Panc1 (cell line): ENCODE measurements at regions not wholly inside any gene's neighbourhood (a gene's known extent, or its start where the extent isn't known, plus 50 kb on each side); places are given as distances from the start of the nearest gene placed in this dataset.
A peak's percentile ranks its signal among the peaks of the same experiment; 100 is the strongest.

Experiments
- ATAC-seq: fragments of 200-7000 bp; cut with Tn5 transposase; 2 replicates; pipeline ENCODE4 v1.9.1; 2020; ENCODE audit warnings: mild to moderate bottlenecking, moderate library complexity
- BruUV-seq: library from RNA; stranded (reverse); fragments of 400-500 nt; replicated peaks from 2 replicates; lab custom pipeline; 2021; lab: Mats Ljungman, UMichigan
- CTCF ChIA-PET: fragments of 300-600 bp; sonication (Branson Sonifier 250); formaldehyde crosslinking; loops from one replicate; lab custom pipeline; 2022; ENCODE audit warnings: antibody characterized with exemption; lab: Charles Lee
- POLR2A ChIA-PET: fragments of 300-600 bp; sonication (Branson Sonifier 250); formaldehyde crosslinking; loops from one replicate; lab custom pipeline; 2022; ENCODE audit warnings: antibody characterized with exemption; lab: Charles Lee
- DNase-seq: peaks from one replicate; pipeline ENCODE4 v3.0.0-alpha.2; 2010; ENCODE audit warnings: low read depth, low spot score
- H3K27ac ChIP-seq: 2 replicates; pipeline ENCODE4 v1.5.1; 2011; ENCODE audit warnings: mild to moderate bottlenecking, low read length, inconsistent platforms
- H3K27me3 ChIP-seq: fragments of 200-500 bp; sonication (Bioruptor generic); 2 replicates; pipeline ENCODE4 v1.6.0; 2014; ENCODE audit warnings: low read length, inconsistent platforms; ENCODE audit not compliant: control insufficient read depth, insufficient read depth
- H3K36me3 ChIP-seq: fragments of 200-500 bp; sonication (Bioruptor generic); 2 replicates; pipeline ENCODE4 v1.5.1; 2014; ENCODE audit warnings: inconsistent platforms, mild to moderate bottlenecking, low read length, moderate library complexity; ENCODE audit not compliant: control insufficient read depth, insufficient read depth
- H3K4me1 ChIP-seq: 2 replicates; pipeline ENCODE4 v1.5.1; 2011; ENCODE audit warnings: inconsistent platforms, mild to moderate bottlenecking, low read length, moderate library complexity; ENCODE audit not compliant: control insufficient read depth, insufficient read depth
- H3K4me3 ChIP-seq, 2 experiments: 2 replicates each; pipeline ENCODE4 v1.5.1; 2011 to 2012; ENCODE audit warnings: low read depth in 2 of 2, low read length in 2 of 2, mild to moderate bottlenecking in 2 of 2, inconsistent platforms in 1 of 2, moderate library complexity in 1 of 2
- H3K9me3 ChIP-seq: fragments of 200-500 bp; sonication (Bioruptor generic); 2 replicates; pipeline ENCODE4 v1.5.1; 2014; ENCODE audit warnings: low read depth, mild to moderate bottlenecking, inconsistent platforms, low read length, moderate library complexity; ENCODE audit not compliant: control insufficient read depth, insufficient read depth
- CTCF ChIP-seq: fragments of 450-650 bp; IDR thresholded peaks from 2 replicates; pipeline ENCODE4 v1.5.1; 2017; ENCODE audit warnings: mild to moderate bottlenecking
- POLR2AphosphoS5 ChIP-seq: IDR thresholded peaks from 2 replicates; pipeline ENCODE4 v1.6.1; 2012; ENCODE audit warnings: mild to moderate bottlenecking, low read depth, low read length, moderate library complexity
- REST ChIP-seq, 2 experiments: IDR thresholded peaks; 2 replicates each; pipeline ENCODE4 v1.6.1; 2011 to 2012; ENCODE audit warnings: low read depth in 2 of 2, control low read depth in 1 of 2, low read length in 1 of 2, mild to moderate bottlenecking in 1 of 2, moderate library complexity in 1 of 2; ENCODE audit not compliant: insufficient read depth in 1 of 2
- SIN3A ChIP-seq: IDR thresholded peaks from 2 replicates; pipeline ENCODE4 v1.6.1; 2012; ENCODE audit warnings: low read depth, mild to moderate bottlenecking, low read length, moderate library complexity, borderline replicate concordance; ENCODE audit not compliant: insufficient read depth
- TCF7L2 ChIP-seq: IDR thresholded peaks from 2 replicates; pipeline ENCODE4 v1.6.1; 2011; ENCODE audit warnings: mild to moderate bottlenecking, low read depth, low read length, inconsistent platforms
- in situ Hi-C: cut with HindIII; loops from 2 replicates; pipeline ENCODE4 v1.10.0; 2016; ENCODE audit warnings: low sequenced_read_pairs, low pct_unique_long_range_greater_than_20kb
- intact Hi-C: fragments of 100-400 bp; cut with micrococcal nuclease; formaldehyde crosslinking; loops from one replicate; pipeline ENCODE4 v1.10.0; 2022; ENCODE audit not compliant: unreplicated experiment

GRCh38 chr16:10321407-10322387, 64.2 kb upstream of the ATF7IP2 start:
- intact Hi-C loops: no loop called here
- Histone ChIP-seq H3K4me1 (peaks cover 4% of the 10 kb centered on the region; the same call in 1 of the 2 replicates), H3K4me3 (no peak overlapping the region), H3K27ac (peak overlapping the region; percentile 58; the same call in 1 of the 2 replicates), H3K36me3 (no peaks in the 10 kb centered on the region), H3K9me3 (no peaks in the 10 kb centered on the region), H3K27me3 (no peaks in the 10 kb centered on the region)
- CTCF ChIA-PET: interaction anchor here (0.5 to 1.4 kb wide), 2 partner anchors 7 to 31 kb away, joined by 3 to 5 read pairs; no protein-coding TSS in a partner anchor
- DNase-seq (no peak), ATAC-seq (no peak)
- in situ Hi-C loops: no loop called here
- TF ChIP-seq SIN3A (no peak), TCF7L2 (no peak), REST (IDR thresholded peaks at IDR 0.05; ENCODE audit: insufficient read depth in 1 of 2, low read depth in 2 of 2, low read length in 1 of 2) (no peak), CTCF (no peak)
- no TSS peak for BruUV-seq
- POLR2A ChIA-PET: interaction anchor here (0.6 kb wide), 1 partner anchor 49 kb away, joined by 3 read pairs; no protein-coding TSS in a partner anchor

GRCh38 chr16:10322723-10323527, 62.9 kb upstream of the ATF7IP2 start:
- Histone ChIP-seq H3K4me1 (peaks cover 4% of the 10 kb centered on the region; the same call in 1 of the 2 replicates), H3K27ac (peak overlapping the region; percentile 80), H3K36me3 (no peaks in the 10 kb centered on the region), H3K9me3 (no peaks in the 10 kb centered on the region), H3K27me3 (no peaks in the 10 kb centered on the region), H3K4me3 (no peak overlapping the region)
- BruUV-seq: no TSS peak
- DNase-seq (no peak), ATAC-seq (peak; percentile 83)
- POLR2A ChIA-PET: interaction anchor here (0.7 kb wide), 1 partner anchor 89 kb away, joined by 4 read pairs; no protein-coding TSS in a partner anchor
- intact Hi-C loops (no loop called here), in situ Hi-C loops (no loop called here)
- CTCF ChIA-PET: interaction anchor here (1.4 kb wide), 1 partner anchor 8 kb away, joined by 3 read pairs; no protein-coding TSS in a partner anchor
- TF ChIP-seq POLR2AphosphoS5: peak; percentile 62; the same call in 1 of the 2 replicates
- no peak for TF ChIP-seq SIN3A
- no peak for TF ChIP-seq CTCF
- peak; percentile 98 for TF ChIP-seq TCF7L2
- no peak for TF ChIP-seq REST (IDR thresholded peaks at IDR 0.05; ENCODE audit: insufficient read depth in 1 of 2, low read depth in 2 of 2, low read length in 1 of 2)
